ENCODE measurements at regions not wholly inside any gene's neighbourhood (a gene's known extent, or its start where the extent isn't known, plus 50 kb on each side); places are given as distances from the start of the nearest gene placed in this dataset.
"Not testable (repeated sequence)": the region's sequence is repeated elsewhere in the genome, so short reads cannot be mapped to it uniquely, and the experiment has no call there.

DNA sequence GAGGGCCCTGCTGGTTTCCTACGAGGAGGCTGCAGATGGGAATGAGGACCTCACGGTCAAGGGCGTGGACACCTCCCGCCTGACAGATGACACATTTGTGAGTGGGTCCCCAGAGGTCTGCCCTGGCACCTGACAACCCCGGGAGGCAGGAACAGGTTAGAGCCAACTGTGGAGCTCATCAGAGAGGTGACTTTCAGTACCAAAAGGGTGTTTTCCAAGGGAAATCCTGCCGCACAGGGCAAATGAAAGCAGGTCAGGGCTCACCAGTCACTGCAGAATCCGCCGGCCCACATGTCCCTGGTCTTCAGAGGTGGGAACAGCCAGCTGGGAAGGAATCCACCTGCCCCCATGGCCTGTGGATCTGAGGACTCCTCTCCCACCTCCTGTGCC is 176.9 kb downstream of the NPIPB11 start:
- not testable (repeated sequence) for TF ChIP-seq POLR2A (IDR thresholded peaks at IDR 0.05; ENCODE audit: low read length); GATA1 (IDR thresholded peaks at IDR 0.05; ENCODE audit: low read depth, low read length)
